Mesendoderm (in vitro differentiated cells): ENCODE measurements at regions not wholly inside any gene's neighbourhood (a gene's known extent, or its start where the extent isn't known, plus 50 kb on each side); places are given as distances from the start of the nearest gene placed in this dataset.

Source experiments
- DNase-seq: peaks from one replicate; pipeline ENCODE4 v3.0.0; 2013
- H2AK5ac ChIP-seq: 2 replicates; pipeline ENCODE4 v1.6.1; 2013; ENCODE audit warnings: low read length, inconsistent platforms
- H2BK120ac ChIP-seq: 2 replicates; pipeline ENCODE4 v1.6.1; 2013; ENCODE audit warnings: low read depth, mild to moderate bottlenecking, low read length, moderate library complexity, mixed read lengths
- H2BK15ac ChIP-seq: replicated peaks from 2 replicates; pipeline ENCODE4 v1.6.1; 2013; ENCODE audit warnings: low read depth, mild to moderate bottlenecking, moderate library complexity
- H2BK5ac ChIP-seq: 2 replicates; pipeline ENCODE4 v1.6.1; 2013; ENCODE audit warnings: low read length, inconsistent platforms
- H3K18ac ChIP-seq: 2 replicates; pipeline ENCODE4 v1.6.1; 2013; ENCODE audit warnings: mild to moderate bottlenecking, low read length, mixed read lengths
- H3K23ac ChIP-seq: one replicate; pipeline ENCODE4 v1.6.1; 2013; ENCODE audit warnings: low read length
- H3K27ac ChIP-seq: 2 replicates; pipeline ENCODE4 v1.5.1; 2013; ENCODE audit warnings: low read depth, mild to moderate bottlenecking, inconsistent platforms, low read length, moderate library complexity
- H3K27me3 ChIP-seq: 2 replicates; pipeline ENCODE4 v1.6.1; 2013; ENCODE audit warnings: low read length, control low read depth, mild to moderate bottlenecking, inconsistent platforms; ENCODE audit not compliant: insufficient read depth, poor library complexity
- H3K36me3 ChIP-seq: 2 replicates; pipeline ENCODE4 v1.6.1; 2013; ENCODE audit warnings: low read length, inconsistent platforms; ENCODE audit not compliant: control insufficient read depth, insufficient read depth
- H3K4ac ChIP-seq: one replicate; pipeline ENCODE4 v1.6.1; 2013; ENCODE audit warnings: low read depth, mild to moderate bottlenecking, low read length, moderate library complexity
- H3K4me1 ChIP-seq: 2 replicates; pipeline ENCODE4 v1.6.1; 2013; ENCODE audit warnings: low read depth, low read length, inconsistent platforms; ENCODE audit not compliant: control insufficient read depth
- H3K4me2 ChIP-seq: 2 replicates; pipeline ENCODE4 v1.6.1; 2013; ENCODE audit warnings: low read length
- H3K4me3 ChIP-seq: 2 replicates; pipeline ENCODE4 v1.5.1; 2013; ENCODE audit warnings: mild to moderate bottlenecking, low read length
- H3K56ac ChIP-seq: one replicate; pipeline ENCODE4 v1.6.1; 2013; ENCODE audit warnings: low read length
- H3K79me1 ChIP-seq: 2 replicates; pipeline ENCODE4 v1.6.1; 2013; ENCODE audit warnings: low read length, inconsistent platforms
- H3K79me2 ChIP-seq: 2 replicates; pipeline ENCODE4 v1.6.1; 2013; ENCODE audit warnings: mild to moderate bottlenecking, low read length; ENCODE audit not compliant: control insufficient read depth, insufficient read depth
- H3K9ac ChIP-seq: 2 replicates; pipeline ENCODE4 v1.6.1; 2013; ENCODE audit warnings: low read length, inconsistent platforms
- H4K5ac ChIP-seq: one replicate; pipeline ENCODE4 v1.6.1; 2013; ENCODE audit warnings: low read length
- H4K8ac ChIP-seq: one replicate; pipeline ENCODE4 v1.6.1; 2013; ENCODE audit warnings: low read depth, mild to moderate bottlenecking, control low read depth, low read length, moderate library complexity
- WGBS: extraction: QIAGEN DNeasy Blood & Tissue Kit; methylation state at CpG from one replicate; pipeline ENCODE4 v1.1.7; 2013; ENCODE audit warnings: low lambda C conversion rate, missing lambda C conversion rate; ENCODE audit not compliant: insufficient coverage; ENCODE audit errors: extremely low coverage; 5-methylcytosine and 5-hydroxymethylcytosine counted together

DNA sequence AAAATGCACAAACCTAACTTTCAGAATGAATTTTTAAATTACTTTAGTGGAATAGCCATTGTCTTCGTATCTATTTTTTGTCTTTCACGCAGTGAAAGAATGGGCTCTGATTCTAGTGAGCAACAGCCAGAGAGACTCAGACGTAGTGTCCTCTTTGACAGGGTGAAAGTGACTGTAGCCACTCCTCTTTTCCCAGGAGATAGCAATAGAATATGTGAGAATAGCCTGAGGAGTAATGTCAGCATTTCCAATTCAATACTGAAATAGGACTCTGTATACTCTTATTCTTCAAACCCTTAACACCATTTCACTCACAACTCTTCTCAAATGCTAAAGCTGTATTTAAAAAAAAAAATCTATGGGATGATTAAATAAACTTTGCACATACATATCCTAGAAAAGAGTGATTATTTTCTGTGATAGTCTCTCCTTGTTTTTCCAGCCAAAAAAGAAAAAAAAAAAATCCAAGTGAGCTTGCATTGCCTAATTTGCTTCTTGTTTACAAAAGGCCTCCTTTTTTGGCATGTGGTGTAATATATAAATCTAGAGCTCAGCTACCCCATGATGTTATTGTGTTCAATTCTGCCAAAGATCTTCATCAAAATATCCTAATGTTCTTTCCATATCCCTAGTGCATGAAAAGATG is 626.1 kb upstream of the SLITRK6 start:
- H3K9ac ChIP-seq = no peak overlapping the region
- H3K79me2 ChIP-seq = no peaks in the 10 kb centered on the region
- H3K27me3 ChIP-seq = no peaks in the 10 kb centered on the region
- no peak overlapping the region for H3K4ac ChIP-seq
- no peaks in the 10 kb centered on the region for H3K79me1 ChIP-seq
- no peak overlapping the region for H2BK5ac ChIP-seq
- H3K56ac ChIP-seq = no peak overlapping the region
- no peak overlapping the region for H2BK120ac ChIP-seq
- no peak overlapping the region for H4K5ac ChIP-seq
- H3K4me2 ChIP-seq = no peak overlapping the region
- no peak overlapping the region for H3K18ac ChIP-seq
- no peak overlapping the region for H2AK5ac ChIP-seq
- no peak overlapping the region for H4K8ac ChIP-seq
- H3K36me3 ChIP-seq = no peaks in the 10 kb centered on the region
- no CpG with 5 or more reads among the region's 3 CpGs for WGBS
- no peaks in the 10 kb centered on the region for H3K4me1 ChIP-seq
- H3K23ac ChIP-seq = no peak overlapping the region
- no peak overlapping the region for H3K27ac ChIP-seq
- no peak overlapping the region for H2BK15ac ChIP-seq
- no peak overlapping the region for H3K4me3 ChIP-seq
- DNase-seq = peak; percentile 22

DNA sequence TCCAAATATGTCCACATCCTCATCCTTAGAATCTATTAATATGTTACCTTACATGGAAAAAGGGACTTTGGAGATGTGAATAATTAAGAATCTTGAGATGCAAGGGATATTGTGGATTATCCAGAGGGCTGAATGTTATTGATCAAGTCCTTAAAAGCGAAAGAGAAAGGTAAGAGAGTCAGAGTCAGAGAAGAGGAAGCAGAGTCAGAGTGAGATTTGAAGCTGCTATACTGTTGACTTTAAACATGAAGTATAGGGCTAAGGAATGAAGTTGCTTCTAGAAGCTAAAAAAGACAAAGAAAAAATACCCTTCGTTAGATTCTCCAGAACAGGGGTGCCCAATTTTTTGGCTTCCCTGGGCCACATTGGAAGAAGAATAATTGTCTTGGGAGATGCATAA is 627.2 kb upstream of the SLITRK6 start:
- Histone ChIP-seq H3K18ac (no peak overlapping the region), H4K8ac (no peak overlapping the region), H2AK5ac (no peak overlapping the region), H4K5ac (no peak overlapping the region), H2BK120ac (no peak overlapping the region), H3K56ac (no peak overlapping the region), H3K27ac (no peak overlapping the region), H3K79me1 (no peaks in the 10 kb centered on the region), H3K4ac (no peak overlapping the region), H3K79me2 (no peaks in the 10 kb centered on the region), H3K23ac (no peak overlapping the region), H3K9ac (no peak overlapping the region), H3K36me3 (no peaks in the 10 kb centered on the region), H3K4me3 (no peak overlapping the region), H2BK5ac (no peak overlapping the region), H2BK15ac (no peak overlapping the region), H3K4me2 (no peak overlapping the region), H3K27me3 (no peaks in the 10 kb centered on the region), H3K4me1 (no peaks in the 10 kb centered on the region)
- no CpG with 5 or more reads among the region's 2 CpGs for WGBS
- no peak for DNase-seq

DNA sequence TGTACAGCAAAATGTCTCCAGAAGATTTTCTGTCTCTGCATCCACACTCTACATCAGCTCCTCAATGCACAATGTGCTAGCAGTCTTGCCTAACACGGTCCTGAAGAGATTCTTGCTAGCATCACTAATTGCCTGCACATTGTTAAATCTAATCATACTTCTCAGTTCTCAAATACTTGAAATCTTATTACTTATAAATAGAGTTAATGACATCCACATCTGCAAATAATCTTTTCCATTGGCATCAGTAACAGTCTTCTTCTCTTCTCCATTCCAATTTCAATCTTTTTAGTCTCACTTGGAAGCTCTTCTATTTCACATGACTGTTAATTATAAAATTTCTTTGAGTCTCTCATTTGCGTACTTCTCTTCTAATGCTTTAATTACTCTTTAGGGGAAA is 630.5 kb upstream of the SLITRK6 start:
- WGBS = no CpG with 5 or more reads among the region's 2 CpGs
- Histone ChIP-seq H3K79me2 (no peaks in the 10 kb centered on the region), H3K4me3 (no peak overlapping the region), H4K8ac (no peak overlapping the region), H3K4me2 (no peak overlapping the region), H3K27me3 (no peaks in the 10 kb centered on the region), H3K56ac (no peak overlapping the region), H2AK5ac (no peak overlapping the region), H3K18ac (no peak overlapping the region), H3K4me1 (no peaks in the 10 kb centered on the region), H3K9ac (no peak overlapping the region), H3K27ac (no peak overlapping the region), H2BK120ac (no peak overlapping the region), H3K36me3 (no peaks in the 10 kb centered on the region), H3K4ac (no peak overlapping the region), H3K23ac (no peak overlapping the region), H3K79me1 (no peaks in the 10 kb centered on the region), H2BK5ac (no peak overlapping the region), H4K5ac (no peak overlapping the region), H2BK15ac (no peak overlapping the region)
- no peak for DNase-seq

DNA sequence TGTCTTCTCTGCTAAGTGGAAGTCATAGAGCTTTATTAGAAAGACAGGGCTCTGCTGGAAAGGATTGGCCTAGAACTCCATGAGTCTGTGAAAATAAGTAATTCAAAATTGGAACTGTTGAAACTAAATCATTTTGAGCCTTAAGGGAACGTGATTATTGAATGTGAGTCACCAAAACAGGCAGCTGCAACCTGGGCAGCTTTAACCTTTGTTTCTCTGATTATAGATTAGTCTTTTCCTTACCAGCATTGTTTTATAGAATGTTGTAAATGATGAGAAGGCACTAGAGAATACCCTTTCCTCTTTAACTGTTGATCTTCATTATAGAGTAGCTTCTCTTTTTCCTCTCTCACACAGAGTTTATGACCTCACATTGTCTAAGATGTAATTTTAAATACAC is 638.8 kb upstream of the SLITRK6 start:
- Histone ChIP-seq H2BK5ac (no peak overlapping the region), H3K9ac (no peak overlapping the region), H3K27ac (no peak overlapping the region), H2BK120ac (no peak overlapping the region), H2BK15ac (no peak overlapping the region), H3K27me3 (no peaks in the 10 kb centered on the region), H3K56ac (no peak overlapping the region), H4K8ac (no peak overlapping the region), H3K36me3 (no peaks in the 10 kb centered on the region), H3K4me2 (no peak overlapping the region), H3K4ac (no peak overlapping the region), H3K4me3 (no peak overlapping the region), H3K79me2 (no peaks in the 10 kb centered on the region), H2AK5ac (no peak overlapping the region), H3K23ac (no peak overlapping the region), H3K4me1 (no peaks in the 10 kb centered on the region), H3K18ac (no peak overlapping the region), H4K5ac (no peak overlapping the region), H3K79me1 (no peaks in the 10 kb centered on the region)
- no CpG with 5 or more reads among the region's 1 CpG for WGBS
- no peak for DNase-seq

DNA sequence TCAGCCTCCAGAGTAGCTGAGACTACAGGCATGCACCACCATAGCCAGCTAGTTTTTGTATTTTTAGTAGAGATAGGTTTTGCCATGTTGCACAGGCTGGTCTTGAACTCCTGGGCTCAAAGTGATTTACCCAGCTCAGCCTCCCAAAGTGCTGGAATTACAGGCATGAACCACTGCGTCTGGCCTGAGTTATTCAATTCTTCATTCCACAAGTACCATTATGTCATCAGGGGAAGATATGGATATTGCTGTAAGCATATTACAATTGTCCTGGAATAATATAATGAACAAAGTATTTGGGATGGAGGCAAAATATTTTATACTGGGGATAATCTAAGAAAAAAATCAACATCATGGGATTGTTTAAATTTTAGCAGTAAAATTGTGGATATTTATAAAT is 646.0 kb upstream of the SLITRK6 start:
- Histone ChIP-seq H3K79me2 (no peaks in the 10 kb centered on the region), H3K23ac (no peak overlapping the region), H4K5ac (no peak overlapping the region), H3K9ac (no peak overlapping the region), H3K4me1 (no peaks in the 10 kb centered on the region), H3K4ac (no peak overlapping the region), H3K18ac (no peak overlapping the region), H2BK120ac (no peak overlapping the region), H2AK5ac (no peak overlapping the region), H2BK15ac (no peak overlapping the region), H4K8ac (no peak overlapping the region), H3K27me3 (no peaks in the 10 kb centered on the region), H3K27ac (no peak overlapping the region), H3K4me2 (no peak overlapping the region), H3K4me3 (no peak overlapping the region), H2BK5ac (no peak overlapping the region), H3K36me3 (no peaks in the 10 kb centered on the region), H3K56ac (no peak overlapping the region), H3K79me1 (no peaks in the 10 kb centered on the region)
- no peak for DNase-seq
- WGBS = no CpG with 5 or more reads among the region's 1 CpG

DNA sequence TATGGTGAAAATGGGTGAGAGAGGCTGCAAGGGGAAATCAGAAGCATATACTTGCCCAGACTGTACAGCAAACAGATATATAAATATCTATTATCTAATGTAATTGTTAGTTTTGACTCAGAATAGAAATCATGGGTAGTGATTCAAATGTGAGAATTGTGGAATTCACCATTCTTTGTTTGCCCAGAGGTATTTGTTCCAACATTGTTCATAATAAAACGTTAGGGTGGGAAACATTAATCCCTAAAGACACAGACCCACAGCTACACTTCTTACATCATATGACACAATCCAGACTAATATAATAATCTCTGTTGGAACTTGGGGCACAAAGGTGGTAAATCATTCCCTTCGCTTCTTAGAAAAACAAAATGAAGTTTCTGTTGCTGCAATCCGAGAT is 646.5 kb upstream of the SLITRK6 start:
- no peaks in the 10 kb centered on the region for H3K27me3 ChIP-seq

More for the DNA sequence above, 646.5 kb upstream of the SLITRK6 start:
- H3K4me2 ChIP-seq = no peak overlapping the region
- H3K9ac ChIP-seq = no peak overlapping the region
- no peak overlapping the region for H3K23ac ChIP-seq
- H4K5ac ChIP-seq = no peak overlapping the region
- no peak overlapping the region for H3K27ac ChIP-seq
- no peak overlapping the region for H2BK120ac ChIP-seq
- H3K18ac ChIP-seq = no peak overlapping the region
- H3K4me1 ChIP-seq = no peaks in the 10 kb centered on the region
- no peak overlapping the region for H2BK5ac ChIP-seq
- H2BK15ac ChIP-seq = no peak overlapping the region
- no peak overlapping the region for H3K56ac ChIP-seq
- H2AK5ac ChIP-seq = no peak overlapping the region
- H4K8ac ChIP-seq = no peak overlapping the region
- H3K79me1 ChIP-seq = no peaks in the 10 kb centered on the region
- no peak for DNase-seq
- H3K4ac ChIP-seq = no peak overlapping the region
- WGBS = no CpG with 5 or more reads among the region's 3 CpGs
- H3K4me3 ChIP-seq = no peak overlapping the region
- no peaks in the 10 kb centered on the region for H3K36me3 ChIP-seq
- H3K79me2 ChIP-seq = no peaks in the 10 kb centered on the region
